ENCODE measurements at regions not wholly inside any gene's neighbourhood (a gene's known extent, or its start where the extent isn't known, plus 50 kb on each side); places are given as distances from the start of the nearest gene placed in this dataset.
"Not testable (repeated sequence)": the region's sequence is repeated elsewhere in the genome, so short reads cannot be mapped to it uniquely, and the experiment has no call there.

GRCh38 chr7:119861385-119861784 is 411.6 kb upstream of the KCND2 start:
- DNase-seq (no peak), ATAC-seq (ENCODE audit: insufficient read depth, low read depth) (no peak)
- Histone ChIP-seq H3K4me2 (ENCODE audit: insufficient read depth, low read length) (no peak overlapping the region), H3K36me3 (ENCODE audit: insufficient read depth, low read length) (no peaks in the 10 kb centered on the region), H3K4me1 (ENCODE audit: insufficient read depth, low read length) (no peaks in the 10 kb centered on the region), H3K27me3 (ENCODE audit: insufficient read depth, low read length, poor library complexity) (no peaks in the 10 kb centered on the region), H4K20me1 (ENCODE audit: insufficient read depth, low read length) (no peaks in the 10 kb centered on the region), H3K79me2 (ENCODE audit: insufficient read depth, low read length) (no peaks in the 10 kb centered on the region), H3K27ac (ENCODE audit: low read length) (no peak overlapping the region), H3K9me3 (ENCODE audit: insufficient read depth, low read length, severe bottlenecking) (no peaks in the 10 kb centered on the region), H3K4me3 (ENCODE audit: low read depth in 1 of 2, low read length in 2 of 2) (no peak overlapping the region), H3K9ac (ENCODE audit: low read depth, low read length) (no peak overlapping the region), H2AFZ (ENCODE audit: low read depth, low read length) (no peak overlapping the region)
- TF ChIP-seq CTCF (IDR thresholded peaks at IDR 0.05; ENCODE audit: borderline replicate concordance, extremely low read depth, low read length, poor library complexity, severe bottlenecking): no peak
- no peak for TF ChIP-seq EZH2 (IDR thresholded peaks at IDR 0.05; ENCODE audit: borderline replicate concordance, low read depth, low read length, severe bottlenecking)

- no peak overlapping the region for H3K4me3 ChIP-seq (ENCODE audit: low read depth in 1 of 2, low read length in 2 of 2)
- ATAC-seq (ENCODE audit: insufficient read depth, low read depth) (no peak), DNase-seq (no peak)
- no peaks in the 10 kb centered on the region for H3K36me3 ChIP-seq (ENCODE audit: insufficient read depth, low read length)
- H3K27me3 ChIP-seq (ENCODE audit: insufficient read depth, low read length, poor library complexity): no peaks in the 10 kb centered on the region
- H3K4me2 ChIP-seq (ENCODE audit: insufficient read depth, low read length): no peak overlapping the region
- no peaks in the 10 kb centered on the region for H3K9me3 ChIP-seq (ENCODE audit: insufficient read depth, low read length, severe bottlenecking)
- H3K27ac ChIP-seq (ENCODE audit: low read length): no peak overlapping the region
- no peaks in the 10 kb centered on the region for H3K79me2 ChIP-seq (ENCODE audit: insufficient read depth, low read length)
- no peak overlapping the region for H2AFZ ChIP-seq (ENCODE audit: low read depth, low read length)
- H3K4me1 ChIP-seq (ENCODE audit: insufficient read depth, low read length): no peaks in the 10 kb centered on the region
- no peaks in the 10 kb centered on the region for H4K20me1 ChIP-seq (ENCODE audit: insufficient read depth, low read length)
- H3K9ac ChIP-seq (ENCODE audit: low read depth, low read length): no peak overlapping the region
- TF ChIP-seq EZH2 (IDR thresholded peaks at IDR 0.05; ENCODE audit: borderline replicate concordance, low read depth, low read length, severe bottlenecking) (no peak), CTCF (IDR thresholded peaks at IDR 0.05; ENCODE audit: borderline replicate concordance, extremely low read depth, low read length, poor library complexity, severe bottlenecking) (no peak)
Measured at GRCh38 chr7:119868387-119868786, 404.6 kb upstream of the KCND2 start.

GRCh38 chr7:119879835-119880234 is 393.1 kb upstream of the KCND2 start:
- no peaks in the 10 kb centered on the region for H3K9me3 ChIP-seq (ENCODE audit: insufficient read depth, low read length, severe bottlenecking)
- no peak for ATAC-seq (ENCODE audit: insufficient read depth, low read depth)
- DNase-seq: no peak
- H3K36me3 ChIP-seq (ENCODE audit: insufficient read depth, low read length): no peaks in the 10 kb centered on the region
- no peak overlapping the region for H3K4me3 ChIP-seq (ENCODE audit: low read depth in 1 of 2, low read length in 2 of 2)
- no peaks in the 10 kb centered on the region for H4K20me1 ChIP-seq (ENCODE audit: insufficient read depth, low read length)
- TF ChIP-seq CTCF (IDR thresholded peaks at IDR 0.05; ENCODE audit: borderline replicate concordance, extremely low read depth, low read length, poor library complexity, severe bottlenecking) (no peak), EZH2 (IDR thresholded peaks at IDR 0.05; ENCODE audit: borderline replicate concordance, low read depth, low read length, severe bottlenecking) (no peak)
- H3K4me2 ChIP-seq (ENCODE audit: insufficient read depth, low read length): no peak overlapping the region
- H3K27me3 ChIP-seq (ENCODE audit: insufficient read depth, low read length, poor library complexity): no peaks in the 10 kb centered on the region
- no peak overlapping the region for H3K9ac ChIP-seq (ENCODE audit: low read depth, low read length)
- no peak overlapping the region for H3K27ac ChIP-seq (ENCODE audit: low read length)
- no peaks in the 10 kb centered on the region for H3K79me2 ChIP-seq (ENCODE audit: insufficient read depth, low read length)
- H3K4me1 ChIP-seq (ENCODE audit: insufficient read depth, low read length): no peaks in the 10 kb centered on the region
- no peak overlapping the region for H2AFZ ChIP-seq (ENCODE audit: low read depth, low read length)

- no peaks in the 10 kb centered on the region for H3K9me3 ChIP-seq (ENCODE audit: insufficient read depth, low read length, severe bottlenecking)
- H3K79me2 ChIP-seq (ENCODE audit: insufficient read depth, low read length): no peaks in the 10 kb centered on the region
Measured at GRCh38 chr7:119886007-119886406, 387.0 kb upstream of the KCND2 start.

GRCh38 chr7:119886525-119886924 is 386.4 kb upstream of the KCND2 start:
- not testable (repeated sequence) for H4K20me1 ChIP-seq (ENCODE audit: insufficient read depth, low read length); H3K36me3 ChIP-seq (ENCODE audit: insufficient read depth, low read length); H3K9me3 ChIP-seq (ENCODE audit: insufficient read depth, low read length, severe bottlenecking); H3K4me2 ChIP-seq (ENCODE audit: insufficient read depth, low read length); H3K79me2 ChIP-seq (ENCODE audit: insufficient read depth, low read length); H3K4me1 ChIP-seq (ENCODE audit: insufficient read depth, low read length); H3K9ac ChIP-seq (ENCODE audit: low read depth, low read length); H3K27ac ChIP-seq (ENCODE audit: low read length); H3K27me3 ChIP-seq (ENCODE audit: insufficient read depth, low read length, poor library complexity); H3K4me3 ChIP-seq (ENCODE audit: low read depth in 1 of 2, low read length in 2 of 2); H2AFZ ChIP-seq (ENCODE audit: low read depth, low read length); DNase-seq; ATAC-seq (ENCODE audit: insufficient read depth, low read depth)

More at GRCh38 chr7:119886007-119886406, 387.0 kb upstream of the KCND2 start:
- H3K9ac ChIP-seq (ENCODE audit: low read depth, low read length): no peak overlapping the region
- no peak overlapping the region for H2AFZ ChIP-seq (ENCODE audit: low read depth, low read length)
- H3K4me1 ChIP-seq (ENCODE audit: insufficient read depth, low read length): no peaks in the 10 kb centered on the region
- no peaks in the 10 kb centered on the region for H3K36me3 ChIP-seq (ENCODE audit: insufficient read depth, low read length)
- DNase-seq (no peak), ATAC-seq (ENCODE audit: insufficient read depth, low read depth) (no peak)
- H3K27me3 ChIP-seq (ENCODE audit: insufficient read depth, low read length, poor library complexity): no peaks in the 10 kb centered on the region
- no peaks in the 10 kb centered on the region for H4K20me1 ChIP-seq (ENCODE audit: insufficient read depth, low read length)
- no peak overlapping the region for H3K4me3 ChIP-seq (ENCODE audit: low read depth in 1 of 2, low read length in 2 of 2)
- H3K27ac ChIP-seq (ENCODE audit: low read length): no peak overlapping the region
- H3K4me2 ChIP-seq (ENCODE audit: insufficient read depth, low read length): no peak overlapping the region
- TF ChIP-seq EZH2 (IDR thresholded peaks at IDR 0.05; ENCODE audit: borderline replicate concordance, low read depth, low read length, severe bottlenecking) (no peak), CTCF (IDR thresholded peaks at IDR 0.05; ENCODE audit: borderline replicate concordance, extremely low read depth, low read length, poor library complexity, severe bottlenecking) (no peak)

Data from DND-41 (cell line).